ENCODE measurements at regions not wholly inside any gene's neighbourhood (a gene's known extent, or its start where the extent isn't known, plus 50 kb on each side); places are given as distances from the start of the nearest gene placed in this dataset.

DNA sequence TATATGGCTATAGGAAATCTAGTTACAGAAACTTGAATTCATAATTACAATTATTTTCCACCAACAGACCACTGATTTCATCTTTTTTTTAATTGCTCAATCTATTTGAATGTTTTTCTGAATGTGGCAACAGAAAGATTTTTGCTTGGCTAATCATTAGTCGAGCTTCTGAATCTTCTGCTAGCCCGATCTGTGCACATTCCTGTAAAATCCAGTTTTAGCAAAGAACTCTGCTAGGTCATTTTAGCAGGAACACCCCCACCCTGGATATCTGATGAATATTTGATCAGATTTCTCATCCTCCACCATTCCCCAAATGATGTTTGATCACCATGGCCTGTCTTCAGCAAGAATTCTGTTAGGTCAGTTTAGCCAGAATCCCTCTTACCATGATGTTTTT, 176.3 kb downstream of the LEPR start:
- TF ChIP-seq ELF4 (IDR thresholded peaks at IDR 0.05) (no peak), FOXK2 (IDR thresholded peaks at IDR 0.05) (no peak), BHLHE40 (IDR thresholded peaks at IDR 0.05; ENCODE audit: borderline replicate concordance) (no peak), FOXA1 (IDR thresholded peaks at IDR 0.05) (no peak)

Measured in HEK293T (cell line).